ENCODE measurements at regions not wholly inside any gene's neighbourhood (a gene's known extent, or its start where the extent isn't known, plus 50 kb on each side); places are given as distances from the start of the nearest gene placed in this dataset.
"Not testable (repeated sequence)": the region's sequence is repeated elsewhere in the genome, so short reads cannot be mapped to it uniquely, and the experiment has no call there.

- no peak overlapping the region for H3K27ac Mint-ChIP-seq
- H3K4me3 ChIP-seq: no peak overlapping the region
- peaks cover 18% of the 10 kb centered on the region for H3K36me3 Mint-ChIP-seq
- H3K4me2 ChIP-seq: no peak overlapping the region
- H3F3A ChIP-seq (ENCODE audit: low read depth): no peaks in the 10 kb centered on the region
- no peak overlapping the region for H3K9ac ChIP-seq
- H3K27ac ChIP-seq: no peak overlapping the region
- H2AFZ ChIP-seq (replicated peaks): peak overlapping the region; percentile 19
- DNase-seq (ENCODE audit: low spot score): no peak
- peaks cover 5% of the 10 kb centered on the region for H3K9me3 ChIP-seq (ENCODE audit: low read depth)
- no peaks in the 10 kb centered on the region for H3K27me3 Mint-ChIP-seq (ENCODE audit: insufficient read depth, low read depth)
- no peaks in the 10 kb centered on the region for H3K27me3 ChIP-seq
- H3K4me3 Mint-ChIP-seq: no peak overlapping the region
- TF ChIP-seq CTCF (IDR thresholded peaks at IDR 0.05): no peak
- TF ChIP-seq EZH2 (IDR thresholded peaks at IDR 0.05): no peak
- TF ChIP-seq EZH2phosphoT487 (IDR thresholded peaks at IDR 0.05): no peak
- H3K9me3 Mint-ChIP-seq: peaks cover 43% of the 10 kb centered on the region
- H3K79me2 ChIP-seq (ENCODE audit: low read depth): no peaks in the 10 kb centered on the region
- H4K20me1 ChIP-seq (ENCODE audit: low read depth): no peaks in the 10 kb centered on the region
- H3K4me1 Mint-ChIP-seq: no peaks in the 10 kb centered on the region
- peaks cover 2% of the 10 kb centered on the region for H3K36me3 ChIP-seq
- H3K4me1 ChIP-seq: no peaks in the 10 kb centered on the region
Observed at GRCh38 chr3:191987831-191988350, 526.9 kb downstream of the PYDC2 start.

- Mint-ChIP-seq H3K27me3 (ENCODE audit: insufficient read depth, low read depth) (peaks cover 12% of the 10 kb centered on the region), H3K4me1 (peaks cover 27% of the 10 kb centered on the region), H3K36me3 (peaks cover 45% of the 10 kb centered on the region), H3K9me3 (peaks cover 75% of the 10 kb centered on the region)
- Histone ChIP-seq H3K4me1 (peaks cover 25% of the 10 kb centered on the region), H3K9me3 (ENCODE audit: low read depth) (peaks cover 11% of the 10 kb centered on the region), H3F3A (ENCODE audit: low read depth) (peaks cover 28% of the 10 kb centered on the region)
- H3K9ac ChIP-seq; H3K4me3 ChIP-seq; H3K27me3 ChIP-seq; DNase-seq (ENCODE audit: low spot score); H3K4me2 ChIP-seq; H3K27ac Mint-ChIP-seq; H3K36me3 ChIP-seq; H3K79me2 ChIP-seq (ENCODE audit: low read depth); H3K4me3 Mint-ChIP-seq; H3K27ac ChIP-seq; H4K20me1 ChIP-seq (ENCODE audit: low read depth); H2AFZ ChIP-seq (replicated peaks): not testable (repeated sequence)
Observed at GRCh38 chr3:191993952-191994351, 533.0 kb downstream of the PYDC2 start.

- Histone ChIP-seq H3K27me3 (no peaks in the 10 kb centered on the region), H3K27ac (peak overlapping the region; percentile 95), H3F3A (ENCODE audit: low read depth) (peaks cover 39% of the 10 kb centered on the region), H3K79me2 (ENCODE audit: low read depth) (no peaks in the 10 kb centered on the region), H3K36me3 (peaks cover 5% of the 10 kb centered on the region), H3K4me2 (peak overlapping the region; percentile 46), H3K4me1 (peaks cover 32% of the 10 kb centered on the region), H2AFZ (replicated peaks) (no peak overlapping the region), H3K4me3 (no peak overlapping the region), H4K20me1 (ENCODE audit: low read depth) (no peaks in the 10 kb centered on the region), H3K9ac (no peak overlapping the region), H3K9me3 (ENCODE audit: low read depth) (peaks cover 11% of the 10 kb centered on the region)
- DNase-seq (ENCODE audit: low spot score): no peak
- peaks cover 34% of the 10 kb centered on the region for H3K36me3 Mint-ChIP-seq
- H3K4me1 Mint-ChIP-seq: peaks cover 27% of the 10 kb centered on the region
- TF ChIP-seq EZH2 (IDR thresholded peaks at IDR 0.05) (no peak), CTCF (IDR thresholded peaks at IDR 0.05) (no peak)
- no peak overlapping the region for H3K4me3 Mint-ChIP-seq
- peak overlapping the region; percentile 84 for H3K27ac Mint-ChIP-seq
- peaks cover 12% of the 10 kb centered on the region for H3K27me3 Mint-ChIP-seq (ENCODE audit: insufficient read depth, low read depth)
- H3K9me3 Mint-ChIP-seq: peaks cover 60% of the 10 kb centered on the region
Observed at GRCh38 chr3:191997093-191997492, 536.1 kb downstream of the PYDC2 start.

GRCh38 chr3:191997579-191998268, 536.8 kb downstream of the PYDC2 start:
- peaks cover 32% of the 10 kb centered on the region for H3K4me1 ChIP-seq
- peaks cover 60% of the 10 kb centered on the region for H3K9me3 Mint-ChIP-seq
- no peaks in the 10 kb centered on the region for H4K20me1 ChIP-seq (ENCODE audit: low read depth)
- no peak overlapping the region for H3K4me3 Mint-ChIP-seq
- peak overlapping the region; percentile 95 for H3K27ac ChIP-seq
- peaks cover 5% of the 10 kb centered on the region for H3K36me3 ChIP-seq
- no peaks in the 10 kb centered on the region for H3K79me2 ChIP-seq (ENCODE audit: low read depth)
- H3K9me3 ChIP-seq (ENCODE audit: low read depth): peaks cover 8% of the 10 kb centered on the region
- peak; percentile 79 for DNase-seq (ENCODE audit: low spot score)
- no peak overlapping the region for H3K4me3 ChIP-seq
- peaks cover 39% of the 10 kb centered on the region for H3F3A ChIP-seq (ENCODE audit: low read depth)
- H3K4me2 ChIP-seq: peak overlapping the region; percentile 46
- H3K27ac Mint-ChIP-seq: peak overlapping the region; percentile 58
- peaks cover 12% of the 10 kb centered on the region for H3K27me3 Mint-ChIP-seq (ENCODE audit: insufficient read depth, low read depth)
- no peak overlapping the region for H2AFZ ChIP-seq (replicated peaks)
- peak; percentile 48 for TF ChIP-seq EZH2phosphoT487 (IDR thresholded peaks at IDR 0.05)
- TF ChIP-seq EZH2 (IDR thresholded peaks at IDR 0.05): no peak
- no peak overlapping the region for H3K9ac ChIP-seq
- peaks cover 27% of the 10 kb centered on the region for H3K4me1 Mint-ChIP-seq
- H3K27me3 ChIP-seq: no peaks in the 10 kb centered on the region
- peaks cover 29% of the 10 kb centered on the region for H3K36me3 Mint-ChIP-seq

All from neural progenitor cell (in vitro differentiated cells).